BJ (cell line): ENCODE measurements at regions not wholly inside any gene's neighbourhood (a gene's known extent, or its start where the extent isn't known, plus 50 kb on each side); places are given as distances from the start of the nearest gene placed in this dataset.
"Not testable (repeated sequence)": the region's sequence is repeated elsewhere in the genome, so short reads cannot be mapped to it uniquely, and the experiment has no call there.

Experiments
- CTCF ChIA-PET: fragments of 350-600 bp; formaldehyde crosslinking; extraction: SDS; loops from one replicate; lab custom pipeline; 2021; ENCODE audit warnings: antibody characterized with exemption, inconsistent platforms; lab: Yijun Ruan, JAX
- POLR2A ChIA-PET: fragments of 300-600 bp; sonication (Branson Sonifier 250); formaldehyde crosslinking; extraction: SDS; loops from one replicate; lab custom pipeline; 2021; ENCODE audit warnings: antibody characterized with exemption; lab: Charles Lee
- DNase-seq: peaks from one replicate; pipeline ENCODE4 v3.0.0-alpha.2; 2011; ENCODE audit warnings: low read depth
- H3K27me3 ChIP-seq: 2 replicates; pipeline ENCODE4 v1.6.0; 2011; ENCODE audit warnings: low read length; ENCODE audit not compliant: control insufficient read depth, insufficient read depth
- H3K36me3 ChIP-seq: 2 replicates; pipeline ENCODE4 v1.5.1; 2011; ENCODE audit warnings: low read length; ENCODE audit not compliant: control insufficient read depth, insufficient read depth
- H3K4me3 ChIP-seq: 2 replicates; pipeline ENCODE4 v1.5.1; 2011; ENCODE audit warnings: low read depth, mild to moderate bottlenecking, control low read depth, low read length

- DNase-seq, CTCF ChIA-PET, POLR2A ChIA-PET: not testable (repeated sequence)
Measured at GRCh38 chr12:31162896-31163560, 89.4 kb downstream of the DDX11 start.

DNA sequence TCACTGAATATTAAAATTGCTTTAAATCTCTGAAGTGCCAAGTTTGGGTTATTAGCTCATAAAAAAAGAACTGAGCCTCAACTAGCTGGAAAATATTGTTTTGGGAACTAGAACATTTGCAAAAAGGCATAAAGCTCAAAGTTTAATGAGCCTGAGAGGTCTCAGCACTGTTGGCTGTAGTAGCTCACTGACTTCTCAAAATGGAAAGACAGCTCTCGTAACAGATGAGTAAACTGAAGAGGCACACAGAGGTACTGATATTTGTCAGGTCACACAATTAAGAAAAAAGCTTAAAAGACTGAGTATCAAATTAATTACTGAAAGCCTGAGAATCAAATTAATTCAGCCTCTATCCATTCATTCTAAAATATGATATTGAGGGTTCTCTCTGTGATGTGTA lies 100.6 kb downstream of the DDX11 start:
- DNase-seq, CTCF ChIA-PET, H3K36me3 ChIP-seq, POLR2A ChIA-PET, H3K4me3 ChIP-seq, H3K27me3 ChIP-seq: not testable (repeated sequence)

More at GRCh38 chr12:31162896-31163560, 89.4 kb downstream of the DDX11 start:
- not testable (repeated sequence) for H3K36me3 ChIP-seq, H3K27me3 ChIP-seq, H3K4me3 ChIP-seq

- DNase-seq, H3K4me3 ChIP-seq, POLR2A ChIA-PET, H3K27me3 ChIP-seq, CTCF ChIA-PET, H3K36me3 ChIP-seq: not testable (repeated sequence)
Measured at GRCh38 chr12:31177514-31177913, 103.9 kb downstream of the DDX11 start.

- DNase-seq, CTCF ChIA-PET, H3K36me3 ChIP-seq, H3K27me3 ChIP-seq, H3K4me3 ChIP-seq, POLR2A ChIA-PET: not testable (repeated sequence)
Measured at GRCh38 chr12:31178875-31179274, 105.2 kb downstream of the DDX11 start.

GRCh38 chr12:31179627-31180237 lies 106.1 kb downstream of the DDX11 start:
- CTCF ChIA-PET: not testable (repeated sequence)

DNA sequence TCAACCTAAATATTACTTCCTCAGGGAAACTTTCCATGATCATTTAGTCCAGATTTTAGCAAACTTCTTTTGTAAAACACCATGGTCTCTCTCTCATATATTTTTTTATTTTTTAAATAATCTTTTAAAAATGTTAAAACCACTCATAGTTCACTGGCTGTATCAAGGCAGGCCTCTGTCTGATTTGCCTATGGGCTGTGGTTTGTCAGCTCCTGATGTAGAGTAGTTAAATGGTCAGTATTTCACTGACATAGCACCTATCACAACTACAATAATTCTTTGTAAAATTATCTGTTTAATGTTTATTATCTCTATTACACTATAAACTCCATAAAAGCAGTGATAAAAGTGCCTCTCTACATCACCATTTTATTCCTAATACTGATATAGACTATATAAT lies 108.9 kb downstream of the DDX11 start:
- H3K27me3 ChIP-seq, POLR2A ChIA-PET, H3K36me3 ChIP-seq, CTCF ChIA-PET, DNase-seq, H3K4me3 ChIP-seq: not testable (repeated sequence)

More at GRCh38 chr12:31179627-31180237, 106.1 kb downstream of the DDX11 start:
- DNase-seq, H3K27me3 ChIP-seq, H3K4me3 ChIP-seq, POLR2A ChIA-PET, H3K36me3 ChIP-seq: not testable (repeated sequence)

GRCh38 chr12:31183107-31183506 lies 109.4 kb downstream of the DDX11 start:
- DNase-seq, H3K27me3 ChIP-seq, H3K36me3 ChIP-seq, CTCF ChIA-PET, H3K4me3 ChIP-seq, POLR2A ChIA-PET: not testable (repeated sequence)

DNA sequence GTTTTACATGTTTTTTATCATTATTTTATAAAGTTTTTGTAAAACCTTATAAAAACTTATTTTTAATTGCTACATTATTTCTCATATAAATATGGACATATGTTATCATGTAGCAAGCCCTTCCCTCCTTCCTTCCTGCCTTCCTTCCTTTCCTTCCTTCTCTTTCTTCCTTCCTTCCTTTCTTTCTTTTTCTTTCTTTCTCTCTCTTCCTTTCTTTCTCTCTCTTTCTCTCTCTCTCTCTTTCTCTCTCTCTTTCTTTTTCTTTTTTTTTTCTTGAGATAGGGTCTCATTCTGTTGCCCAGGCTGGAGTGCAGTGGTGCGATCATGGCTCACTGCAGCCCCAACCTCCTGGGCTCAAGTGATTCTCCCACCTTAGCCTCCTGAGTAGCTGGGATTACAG lies 110.2 kb downstream of the DDX11 start:
- H3K36me3 ChIP-seq, POLR2A ChIA-PET, CTCF ChIA-PET, DNase-seq, H3K27me3 ChIP-seq, H3K4me3 ChIP-seq: not testable (repeated sequence)

GRCh38 chr12:31184667-31185066 lies 111.0 kb downstream of the DDX11 start:
- H3K4me3 ChIP-seq, H3K27me3 ChIP-seq, CTCF ChIA-PET, H3K36me3 ChIP-seq, POLR2A ChIA-PET, DNase-seq: not testable (repeated sequence)

DNA sequence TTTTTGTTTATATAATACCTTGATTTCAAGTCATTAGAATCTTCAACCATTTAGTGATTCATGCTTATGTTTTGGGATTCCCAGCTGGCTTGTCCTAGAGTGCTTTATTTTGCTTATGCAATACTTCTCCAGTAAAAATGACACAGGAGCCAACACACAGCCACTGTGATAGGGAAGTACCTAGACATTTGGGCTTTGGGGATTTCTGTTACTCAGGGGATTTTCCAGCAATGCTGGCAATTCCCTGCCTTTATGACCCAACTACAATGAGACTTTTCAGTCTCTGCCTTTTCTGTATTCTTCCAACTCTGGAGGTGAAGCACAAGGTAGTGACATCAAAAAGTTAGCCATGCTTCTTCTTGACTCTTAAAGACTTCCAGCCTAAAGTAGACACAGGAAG lies 119.0 kb downstream of the DDX11 start:
- POLR2A ChIA-PET, CTCF ChIA-PET, DNase-seq, H3K36me3 ChIP-seq, H3K4me3 ChIP-seq, H3K27me3 ChIP-seq: not testable (repeated sequence)

GRCh38 chr12:31195620-31196019 lies 122.0 kb downstream of the DDX11 start:
- DNase-seq, CTCF ChIA-PET, H3K27me3 ChIP-seq, H3K4me3 ChIP-seq, POLR2A ChIA-PET, H3K36me3 ChIP-seq: not testable (repeated sequence)

DNA sequence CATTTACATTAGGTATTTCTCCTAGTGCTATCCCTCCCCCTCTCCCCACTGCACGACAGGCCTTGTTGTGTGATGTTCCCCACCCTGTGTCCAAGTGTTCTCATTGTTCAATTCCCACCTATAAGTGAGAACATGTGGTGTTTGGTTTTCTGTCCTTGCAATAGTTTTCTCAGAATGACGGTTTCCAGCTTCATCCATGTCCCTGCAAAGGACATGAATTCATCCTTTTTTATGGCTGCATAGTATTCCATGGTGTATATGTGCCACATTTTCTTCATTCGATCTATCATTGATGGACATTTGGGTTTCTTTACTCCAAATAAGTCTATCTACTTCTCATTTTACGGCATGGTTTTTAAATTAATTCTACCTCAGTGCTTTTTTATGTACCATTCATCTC lies 125.8 kb downstream of the DDX11 start:
- H3K4me3 ChIP-seq, H3K27me3 ChIP-seq, H3K36me3 ChIP-seq, CTCF ChIA-PET, DNase-seq, POLR2A ChIA-PET: not testable (repeated sequence)
